SHP77 (cell line): ENCODE measurements at regions not wholly inside any gene's neighbourhood (a gene's known extent, or its start where the extent isn't known, plus 50 kb on each side); places are given as distances from the start of the nearest gene placed in this dataset.
"Not testable (repeated sequence)": the region's sequence is repeated elsewhere in the genome, so short reads cannot be mapped to it uniquely, and the experiment has no call there.

Experiments used
- DNase-seq, 2 experiments: peaks; one replicate each; lab custom pipeline; 2025; lab: John Stamatoyannopoulos, UW

GRCh38 chrX:96211953-96212352 is 472.7 kb upstream of the DIAPH2 start:
- DNase-seq, result no peak

- not testable (repeated sequence) for DNase-seq
These were observed 470.0 kb upstream of the DIAPH2 start for GRCh38 chrX:96214681-96215080.

GRCh38 chrX:96224279-96224678 is 460.4 kb upstream of the DIAPH2 start:
- DNase-seq, result no peak

- peak in 1 of 2 experiments; percentile 8 for DNase-seq
These were observed 439.7 kb upstream of the DIAPH2 start for GRCh38 chrX:96244955-96245354.

GRCh38 chrX:96246436-96246835 is 438.2 kb upstream of the DIAPH2 start:
- no peak for DNase-seq
